Fibroblast of pulmonary artery (primary cell): ENCODE measurements at regions not wholly inside any gene's neighbourhood (a gene's known extent, or its start where the extent isn't known, plus 50 kb on each side); places are given as distances from the start of the nearest gene placed in this dataset.

Source experiments
- DNase-seq: peaks from one replicate; pipeline ENCODE4 v3.0.0-alpha.2; 2010; ENCODE audit warnings: low read depth
- H3K4me3 ChIP-seq: replicated peaks from 2 replicates; pipeline ENCODE4 v1.5.1; 2011; ENCODE audit warnings: low read depth, mild to moderate bottlenecking, control low read depth, low read length, moderate library complexity
- CTCF ChIP-seq: IDR thresholded peaks from 2 replicates; pipeline ENCODE4 v1.5.1; 2011; ENCODE audit warnings: mild to moderate bottlenecking, control low read depth, low read length, inconsistent platforms; ENCODE audit errors: missing control alignments

- TF ChIP-seq CTCF, result no peak
- DNase-seq, result peak; percentile 35
- H3K4me3 ChIP-seq, result no peak overlapping the region
Observed at GRCh38 chr16:59878479-59878878, 1144.4 kb upstream of the GOT2 start.

- no peak for TF ChIP-seq CTCF
- H3K4me3 ChIP-seq, result no peak overlapping the region
- DNase-seq, result no peak
Observed at GRCh38 chr16:59864981-59865666, 1131.0 kb upstream of the GOT2 start.

DNA sequence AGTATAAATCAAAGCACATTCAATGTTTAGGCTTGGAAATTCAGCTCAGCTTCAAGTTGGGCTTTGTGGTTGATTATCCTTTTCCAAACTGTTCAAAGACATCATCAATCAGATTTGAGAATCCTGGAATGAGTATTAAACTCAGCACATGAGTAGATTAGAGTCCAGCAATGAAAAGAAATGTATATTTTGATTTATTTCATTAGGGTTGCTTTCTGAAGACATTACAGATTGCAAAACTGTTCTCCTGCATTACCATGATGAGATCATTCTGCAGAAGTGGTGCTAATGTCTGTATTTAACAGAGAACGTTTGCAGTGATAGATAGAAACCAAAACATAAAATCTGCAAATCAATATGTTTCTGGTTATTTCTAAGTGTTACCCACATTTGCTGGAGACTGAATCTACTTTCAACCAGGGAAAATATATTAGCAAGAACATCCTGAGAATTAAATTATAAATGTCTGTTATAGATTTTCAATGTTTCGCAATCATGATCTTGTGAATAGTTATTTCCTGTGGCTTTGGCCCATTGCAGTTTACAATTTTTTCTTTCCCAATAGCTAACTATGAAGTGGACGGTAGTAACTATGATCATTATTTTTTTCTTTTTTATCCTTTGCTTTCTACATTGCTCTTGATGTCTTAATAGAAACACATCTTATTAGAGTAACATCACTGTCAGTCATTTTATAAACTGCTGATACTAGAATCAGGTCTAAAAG is 1125.7 kb upstream of the GOT2 start:
- no peak for TF ChIP-seq CTCF
- no peak for DNase-seq
- H3K4me3 ChIP-seq, result no peak overlapping the region

- no peak for TF ChIP-seq CTCF
- DNase-seq, result no peak
- H3K4me3 ChIP-seq, result no peak overlapping the region
Observed at GRCh38 chr16:59854846-59855439, 1120.8 kb upstream of the GOT2 start.

GRCh38 chr16:59849716-59850115 is 1115.6 kb upstream of the GOT2 start:
- TF ChIP-seq CTCF, result no peak
- no peak overlapping the region for H3K4me3 ChIP-seq
- no peak for DNase-seq

DNA sequence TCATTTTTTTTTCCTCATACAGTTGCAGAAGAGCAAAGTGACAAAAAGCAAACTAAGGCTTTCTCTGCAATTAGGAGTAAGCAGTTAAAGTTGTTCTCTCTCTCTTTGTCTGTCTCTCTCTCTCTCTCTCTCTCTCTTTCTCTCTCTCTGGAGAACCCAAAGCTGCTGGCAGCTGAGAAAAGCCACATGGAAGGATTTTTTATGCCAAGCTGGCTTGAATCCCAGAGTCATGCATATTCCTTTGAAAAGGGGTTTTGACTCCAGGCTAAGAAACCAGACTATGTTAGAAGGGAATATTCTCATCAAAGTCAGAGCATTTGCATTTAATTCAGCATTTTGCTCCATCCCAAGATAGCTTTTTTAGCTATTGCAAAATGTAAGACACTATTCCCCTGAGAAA is 1114.2 kb upstream of the GOT2 start:
- no peak for DNase-seq
- TF ChIP-seq CTCF, result no peak
- no peak overlapping the region for H3K4me3 ChIP-seq
